GM21717 (cell line): ENCODE measurements at regions not wholly inside any gene's neighbourhood (a gene's known extent, or its start where the extent isn't known, plus 50 kb on each side); places are given as distances from the start of the nearest gene placed in this dataset.
"Not testable (repeated sequence)": the region's sequence is repeated elsewhere in the genome, so short reads cannot be mapped to it uniquely, and the experiment has no call there.

Experiments used
- ATAC-seq: cut with Tn5 transposase; IDR thresholded peaks from one replicate; pipeline ENCODE4 v1.9.1; 2021; ENCODE audit warnings: mild to moderate bottlenecking, moderate library complexity; ENCODE audit not compliant: unreplicated experiment

GRCh38 chr12:74676955-74677354 lies 139.3 kb downstream of the ATXN7L3B start:
- not testable (repeated sequence) for ATAC-seq

DNA sequence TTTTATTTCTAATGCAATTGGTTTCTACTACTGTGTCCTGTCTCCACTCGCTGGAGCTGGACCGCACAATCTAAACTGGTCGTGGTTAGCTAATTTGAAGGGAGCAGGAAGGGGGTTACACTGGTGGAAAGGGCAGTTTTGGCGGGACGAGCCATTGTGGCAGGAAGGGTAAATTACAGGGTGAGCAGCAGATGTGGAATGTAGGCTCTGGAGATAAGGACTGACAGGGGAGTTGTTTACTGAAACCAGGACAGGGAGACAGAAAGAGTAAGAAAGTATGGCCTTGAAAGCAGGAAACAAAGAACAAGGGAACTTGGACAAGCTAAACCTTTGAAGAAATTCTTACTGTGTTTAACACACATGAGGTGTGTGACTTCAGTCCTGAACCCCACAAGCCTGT lies 147.8 kb downstream of the ATXN7L3B start:
- ATAC-seq, result no peak

GRCh38 chr12:74689071-74689655 lies 151.5 kb downstream of the ATXN7L3B start:
- no peak for ATAC-seq

GRCh38 chr12:74689929-74690328 lies 152.3 kb downstream of the ATXN7L3B start:
- ATAC-seq, result no peak

- no peak for ATAC-seq
These were observed 181.8 kb downstream of the ATXN7L3B start for GRCh38 chr12:74719447-74719846.

DNA sequence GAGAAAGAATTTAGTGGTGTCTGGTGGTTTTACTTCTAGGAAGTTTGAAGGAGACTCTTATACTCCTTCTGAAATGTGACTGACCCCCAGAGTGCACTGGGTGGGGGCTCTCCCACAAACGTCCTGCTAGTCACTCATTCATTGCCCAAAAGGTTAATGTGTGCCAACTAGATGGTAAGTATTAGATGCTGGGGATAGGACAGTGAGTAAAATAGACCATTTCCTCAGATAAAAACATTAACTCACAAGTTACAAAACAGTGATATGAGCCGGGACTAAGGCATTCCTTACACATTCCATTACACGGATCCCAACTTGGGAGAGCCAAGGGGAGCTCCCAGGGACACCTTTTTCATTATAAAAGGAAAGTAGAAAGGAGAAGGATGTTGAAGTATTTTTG lies 185.1 kb downstream of the ATXN7L3B start:
- ATAC-seq, result no peak

GRCh38 chr12:74725154-74725553 lies 187.5 kb downstream of the ATXN7L3B start:
- ATAC-seq, result no peak

DNA sequence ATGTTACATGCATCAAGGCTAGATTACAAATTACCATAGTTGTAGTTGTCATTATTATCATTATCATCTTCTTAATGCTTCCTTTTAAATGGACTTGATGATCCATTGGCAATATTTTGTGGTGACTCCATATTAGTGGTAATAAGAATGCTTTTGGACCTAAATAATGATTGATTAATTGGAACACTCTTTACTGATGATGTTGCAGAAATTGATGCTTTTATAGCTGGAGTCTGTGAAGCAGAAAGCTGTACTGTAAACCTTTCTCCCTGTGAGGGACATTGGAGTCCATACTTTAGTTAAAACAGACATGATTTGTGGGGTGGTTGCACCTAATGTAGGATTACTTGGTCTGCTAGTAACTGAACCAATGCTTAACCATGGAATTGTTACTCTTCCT lies 190.4 kb downstream of the ATXN7L3B start:
- ATAC-seq, result no peak

DNA sequence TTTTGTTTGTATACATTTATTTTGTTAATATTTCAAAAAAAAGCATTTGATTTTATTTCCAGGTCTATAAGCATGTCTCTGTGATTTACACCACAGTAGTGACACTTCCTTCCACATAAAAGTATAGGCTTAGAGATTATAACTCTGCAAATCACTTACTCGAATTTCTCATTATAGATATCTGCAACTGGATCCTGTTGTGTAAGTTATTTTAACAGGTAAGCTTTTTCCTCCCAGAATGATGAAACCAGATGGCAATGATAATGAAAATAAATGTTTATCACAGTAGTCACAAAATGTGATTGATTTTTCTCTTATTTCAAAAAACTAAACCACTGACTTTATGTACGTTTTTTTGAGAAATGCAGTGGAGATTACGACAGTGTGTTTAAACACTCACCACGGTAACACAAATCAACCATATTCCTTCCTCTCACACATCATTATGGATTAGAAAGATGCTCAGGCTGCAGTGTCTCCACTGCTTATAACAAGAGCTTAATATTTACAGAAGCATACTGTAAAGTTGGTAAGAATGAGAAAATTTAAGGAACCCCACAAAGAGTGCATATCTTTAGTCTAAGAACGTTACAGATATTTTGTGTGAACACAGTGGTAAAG lies 194.6 kb downstream of the ATXN7L3B start:
- ATAC-seq, result no peak

DNA sequence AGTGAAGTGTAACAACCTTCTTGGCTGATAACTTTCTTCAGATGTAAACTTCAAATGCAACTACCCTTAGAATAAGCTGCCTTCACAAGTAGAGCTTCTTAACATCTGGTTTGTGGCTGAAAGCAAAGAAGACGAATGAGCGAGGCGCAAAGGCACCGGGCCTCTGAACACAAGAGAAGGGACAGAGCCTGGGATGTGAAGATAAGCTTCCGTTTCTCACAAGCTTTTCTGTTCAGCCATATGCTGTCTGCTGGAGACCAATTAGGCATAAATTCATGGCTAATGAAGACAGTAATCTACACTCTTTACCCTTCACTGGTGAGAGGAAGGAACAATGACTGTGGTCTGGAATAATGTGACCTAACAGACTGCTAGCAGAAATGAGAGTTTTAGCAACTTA lies 195.2 kb downstream of the ATXN7L3B start:
- no peak for ATAC-seq

DNA sequence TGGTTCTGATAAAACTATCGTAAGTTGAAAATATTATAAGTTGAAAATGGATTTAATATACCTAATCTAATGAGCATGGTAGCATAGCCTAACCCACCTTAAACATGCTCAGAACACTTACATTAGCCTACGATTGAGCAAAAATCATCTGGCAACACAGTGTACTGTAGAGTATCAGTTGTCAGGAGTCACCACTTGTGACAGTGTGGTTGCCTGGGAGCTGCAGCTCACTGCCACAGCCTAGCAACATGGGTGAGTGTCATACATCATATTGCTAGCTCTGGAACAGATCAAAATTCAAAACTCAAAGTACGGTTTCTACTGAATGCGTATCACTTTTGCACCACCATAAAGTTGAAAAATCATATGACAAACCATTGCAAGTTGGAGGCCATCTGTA lies 203.5 kb downstream of the ATXN7L3B start:
- no peak for ATAC-seq

- ATAC-seq, result no peak
These were observed 209.7 kb downstream of the ATXN7L3B start for GRCh38 chr12:74747305-74747704.

- ATAC-seq, result no peak
These were observed 213.8 kb downstream of the ATXN7L3B start for GRCh38 chr12:74751441-74751840.

DNA sequence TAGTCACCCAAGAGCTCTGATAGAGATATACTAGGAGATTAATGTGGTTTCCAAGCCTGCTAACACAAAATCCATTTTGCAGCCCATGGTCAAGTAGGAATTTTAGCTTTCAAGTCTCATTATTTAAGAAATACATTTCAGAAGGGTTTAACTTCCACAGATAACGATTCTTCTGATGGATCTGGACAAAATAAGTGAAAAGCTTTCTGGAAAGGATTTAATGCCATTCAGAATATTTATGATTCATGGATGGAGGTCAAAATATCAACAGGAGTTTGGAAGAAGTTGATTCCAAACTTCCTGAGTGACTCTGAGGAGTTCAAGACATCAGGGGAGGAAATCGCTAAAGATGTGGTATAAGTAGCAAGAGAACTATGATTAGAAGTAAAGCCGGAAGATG lies 214.6 kb downstream of the ATXN7L3B start:
- no peak for ATAC-seq

DNA sequence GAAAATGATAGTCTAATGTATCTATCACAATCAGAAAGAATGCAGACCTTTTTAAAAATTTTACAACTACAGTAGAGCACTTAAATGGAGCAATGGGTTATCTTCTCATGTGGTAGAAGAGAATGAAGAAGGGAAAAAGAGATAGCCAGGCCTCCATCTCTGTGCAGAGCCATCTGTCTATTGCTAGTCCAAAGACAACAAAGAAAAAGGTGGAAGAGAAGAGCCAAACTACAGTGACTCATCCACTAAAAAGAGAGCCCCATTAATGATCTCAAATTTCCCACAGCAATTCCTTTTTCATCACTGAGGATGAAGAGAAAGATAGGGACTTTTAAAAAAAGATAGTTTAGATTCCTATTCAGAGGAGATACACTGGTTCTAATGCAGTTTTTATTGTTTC lies 232.9 kb downstream of the ATXN7L3B start:
- ATAC-seq, result no peak

- no peak for ATAC-seq
These were observed 237.6 kb downstream of the ATXN7L3B start for GRCh38 chr12:74775276-74775675.

DNA sequence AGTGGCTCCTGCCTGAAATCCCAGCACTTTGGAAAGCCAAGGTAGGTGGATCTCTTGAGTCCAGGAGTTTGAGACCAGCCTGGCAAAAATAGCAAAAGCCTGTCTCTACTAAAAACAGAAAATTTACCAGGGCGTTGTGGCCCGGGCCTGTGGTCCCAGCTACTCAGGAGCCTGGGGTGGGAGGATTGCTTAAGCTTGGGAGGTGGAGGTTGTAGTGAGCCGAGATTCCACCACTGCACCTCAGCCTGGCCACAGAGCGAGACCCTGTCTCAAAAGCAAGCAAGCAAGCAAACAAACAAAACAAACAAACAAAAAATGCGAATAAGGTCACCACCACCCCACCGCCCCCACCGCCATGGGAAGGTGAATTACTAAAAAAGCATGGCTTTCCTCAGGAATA lies 238.7 kb downstream of the ATXN7L3B start:
- no peak for ATAC-seq

- no peak for ATAC-seq
These were observed 242.7 kb downstream of the ATXN7L3B start for GRCh38 chr12:74780182-74780849.

GRCh38 chr12:74780850-74781241 lies 243.2 kb downstream of the ATXN7L3B start:
- not testable (repeated sequence) for ATAC-seq

DNA sequence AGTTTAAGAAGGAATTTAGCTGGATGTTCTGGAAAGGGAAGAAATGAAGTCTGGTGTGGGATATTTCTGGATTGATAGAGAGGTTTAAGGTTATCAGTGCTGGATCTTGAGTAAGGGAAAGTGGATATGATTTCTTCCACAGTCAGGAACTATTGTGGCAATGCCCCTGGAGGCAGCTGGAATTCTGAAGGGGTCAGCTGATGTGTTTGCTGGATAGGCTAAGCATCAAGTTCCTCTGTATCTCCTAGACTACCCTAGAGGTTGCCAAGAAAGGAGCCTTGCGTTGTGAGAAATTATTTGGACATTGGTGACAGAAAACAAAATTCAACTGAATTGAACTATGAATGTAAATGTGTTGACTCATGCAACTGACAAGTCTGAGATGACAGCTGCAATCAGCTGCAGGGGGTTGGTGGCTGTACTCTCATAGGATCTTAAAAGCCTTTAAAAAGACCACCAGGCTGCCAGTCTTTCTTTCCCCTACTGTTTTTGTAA lies 244.4 kb downstream of the ATXN7L3B start:
- no peak for ATAC-seq

- no peak for ATAC-seq
These were observed 253.3 kb downstream of the ATXN7L3B start for GRCh38 chr12:74790931-74791330.

DNA sequence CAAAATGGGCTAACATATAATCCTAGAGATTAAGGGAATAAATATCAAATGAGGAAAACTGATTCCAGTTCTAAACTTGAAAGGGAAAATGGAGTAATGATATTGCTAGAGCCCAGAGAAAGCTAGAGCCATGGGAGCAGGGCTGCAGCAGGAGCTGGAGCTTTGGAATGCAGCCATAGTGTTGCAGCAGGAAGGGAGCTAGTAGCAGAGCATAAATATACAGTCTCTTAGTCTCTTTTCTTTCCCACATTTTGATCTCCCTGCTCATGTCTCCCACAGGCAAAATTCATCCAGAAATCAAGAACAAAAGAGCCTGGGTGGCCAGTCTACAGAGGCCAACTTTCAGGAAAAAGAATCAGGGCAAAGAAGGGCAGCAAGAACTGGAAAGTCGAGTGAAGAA lies 253.7 kb downstream of the ATXN7L3B start:
- no peak for ATAC-seq
